HL-60 (cell line): ENCODE measurements at regions not wholly inside any gene's neighbourhood (a gene's known extent, or its start where the extent isn't known, plus 50 kb on each side); places are given as distances from the start of the nearest gene placed in this dataset.

Experiments
- CTCF ChIP-seq: IDR thresholded peaks from one replicate; pipeline ENCODE4 v1.5.1; 2011; ENCODE audit warnings: low read length, control low read depth, inconsistent platforms; ENCODE audit not compliant: insufficient read depth
- POLR2AphosphoS5 ChIP-seq: IDR thresholded peaks from 2 replicates; pipeline ENCODE4 v1.6.1; 2012; ENCODE audit warnings: low read depth

- TF ChIP-seq CTCF, result no peak
- TF ChIP-seq POLR2AphosphoS5, result no peak
Measured at GRCh38 chrX:145563159-145563558, 254.5 kb upstream of the SLITRK2 start.
